ENCODE measurements at regions not wholly inside any gene's neighbourhood (a gene's known extent, or its start where the extent isn't known, plus 50 kb on each side); places are given as distances from the start of the nearest gene placed in this dataset.

GRCh38 chr10:78563314-78563713, 505.5 kb upstream of the ZMIZ1 start:
- TF ChIP-seq POLR2AphosphoS5 (IDR thresholded peaks at IDR 0.05; ENCODE audit: low read depth, low read length) (no peak), TAF1 (IDR thresholded peaks at IDR 0.05; ENCODE audit: borderline replicate concordance, insufficient read depth, low read length) (no peak)
